Osteocyte (in vitro differentiated cells): ENCODE measurements at regions not wholly inside any gene's neighbourhood (a gene's known extent, or its start where the extent isn't known, plus 50 kb on each side); places are given as distances from the start of the nearest gene placed in this dataset.
A peak's percentile ranks its signal among the peaks of the same experiment; 100 is the strongest.

Source experiments
- DNase-seq: peaks from one replicate; pipeline ENCODE4 v3.0.0; 2021; ENCODE audit warnings: mixed read lengths; ENCODE audit not compliant: unreplicated experiment; ENCODE audit errors: extremely low spot score
- H3K27ac Mint-ChIP-seq: one replicate; pipeline ENCODE4 v1.8.0; 2021; ENCODE audit warnings: mild to moderate bottlenecking, mixed read lengths; ENCODE audit not compliant: unreplicated experiment
- H3K27me3 Mint-ChIP-seq: one replicate; pipeline ENCODE4 v1.8.0; 2021; ENCODE audit warnings: mixed read lengths; ENCODE audit not compliant: unreplicated experiment
- H3K36me3 Mint-ChIP-seq: one replicate; pipeline ENCODE4 v1.8.0; 2021; ENCODE audit warnings: mixed read lengths; ENCODE audit not compliant: unreplicated experiment
- H3K4me1 Mint-ChIP-seq: one replicate; pipeline ENCODE4 v1.8.0; 2021; ENCODE audit warnings: mixed read lengths; ENCODE audit not compliant: unreplicated experiment
- H3K4me3 Mint-ChIP-seq: one replicate; pipeline ENCODE4 v1.8.0; 2021; ENCODE audit warnings: mild to moderate bottlenecking, moderate library complexity, mixed read lengths; ENCODE audit not compliant: unreplicated experiment
- H3K9me3 Mint-ChIP-seq: one replicate; pipeline ENCODE4 v1.8.0; 2021; ENCODE audit warnings: mixed read lengths; ENCODE audit not compliant: unreplicated experiment
- TF ChIP-seq, protein P1 (sequence below): fragments of 200-600 bp; sonication (generic); IDR thresholded peaks from 2 replicates; pipeline ENCODE4 v1.5.0; 2021; ENCODE audit warnings: antibody characterized with exemption, mild to moderate bottlenecking, moderate library complexity

DNA sequence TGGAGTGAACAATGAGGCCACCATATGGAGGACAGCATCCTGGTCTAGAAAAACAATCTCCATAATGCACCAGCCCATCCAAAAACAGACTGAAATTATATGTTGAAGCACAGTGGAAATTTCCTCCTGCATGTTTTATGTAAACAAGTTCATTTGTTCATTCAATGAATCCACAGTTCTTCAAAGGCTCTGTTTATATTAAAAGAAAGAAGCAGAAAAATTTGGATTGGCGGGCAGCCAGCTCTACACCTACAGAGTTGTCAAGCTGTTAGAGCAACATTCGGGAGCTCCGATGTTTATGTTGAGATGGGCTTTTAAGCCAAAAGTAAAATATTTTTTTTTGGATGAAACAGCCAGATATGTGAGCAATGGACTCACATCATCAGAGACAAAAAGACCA is 395.3 kb upstream of the SULF2 start:
- H3K4me1 Mint-ChIP-seq = peaks cover 27% of the 10 kb centered on the region
- peaks cover 6% of the 10 kb centered on the region for H3K27me3 Mint-ChIP-seq
- H3K27ac Mint-ChIP-seq = peak overlapping the region; percentile 8
- no peaks in the 10 kb centered on the region for H3K36me3 Mint-ChIP-seq
- H3K4me3 Mint-ChIP-seq = no peak overlapping the region
- TF ChIP-seq, protein P1, sequence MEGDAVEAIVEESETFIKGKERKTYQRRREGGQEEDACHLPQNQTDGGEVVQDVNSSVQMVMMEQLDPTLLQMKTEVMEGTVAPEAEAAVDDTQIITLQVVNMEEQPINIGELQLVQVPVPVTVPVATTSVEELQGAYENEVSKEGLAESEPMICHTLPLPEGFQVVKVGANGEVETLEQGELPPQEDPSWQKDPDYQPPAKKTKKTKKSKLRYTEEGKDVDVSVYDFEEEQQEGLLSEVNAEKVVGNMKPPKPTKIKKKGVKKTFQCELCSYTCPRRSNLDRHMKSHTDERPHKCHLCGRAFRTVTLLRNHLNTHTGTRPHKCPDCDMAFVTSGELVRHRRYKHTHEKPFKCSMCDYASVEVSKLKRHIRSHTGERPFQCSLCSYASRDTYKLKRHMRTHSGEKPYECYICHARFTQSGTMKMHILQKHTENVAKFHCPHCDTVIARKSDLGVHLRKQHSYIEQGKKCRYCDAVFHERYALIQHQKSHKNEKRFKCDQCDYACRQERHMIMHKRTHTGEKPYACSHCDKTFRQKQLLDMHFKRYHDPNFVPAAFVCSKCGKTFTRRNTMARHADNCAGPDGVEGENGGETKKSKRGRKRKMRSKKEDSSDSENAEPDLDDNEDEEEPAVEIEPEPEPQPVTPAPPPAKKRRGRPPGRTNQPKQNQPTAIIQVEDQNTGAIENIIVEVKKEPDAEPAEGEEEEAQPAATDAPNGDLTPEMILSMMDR = no peak
- no peak for DNase-seq
- no peaks in the 10 kb centered on the region for H3K9me3 Mint-ChIP-seq

DNA sequence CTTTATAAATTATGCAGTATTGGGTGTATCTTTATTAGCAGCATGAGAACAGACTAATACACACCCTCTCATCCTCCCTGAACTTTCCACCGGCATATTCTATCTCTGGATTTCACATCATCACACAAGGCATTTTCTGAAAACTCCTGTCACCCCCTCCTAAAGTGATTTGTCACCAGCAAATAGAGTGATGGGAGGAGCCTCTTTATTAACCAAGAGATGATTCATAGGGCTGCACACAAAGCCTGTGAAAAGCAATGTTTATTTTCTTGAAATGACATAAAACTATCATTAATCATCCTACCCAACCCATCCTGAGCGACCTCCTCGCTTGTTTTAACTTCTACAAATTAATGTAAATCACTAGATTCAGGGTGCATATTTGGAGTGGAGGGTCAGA is 394.7 kb upstream of the SULF2 start:
- Mint-ChIP-seq H3K36me3 (no peaks in the 10 kb centered on the region), H3K27ac (no peak overlapping the region), H3K27me3 (peaks cover 11% of the 10 kb centered on the region), H3K4me3 (no peak overlapping the region), H3K9me3 (no peaks in the 10 kb centered on the region), H3K4me1 (peaks cover 27% of the 10 kb centered on the region)
- DNase-seq = no peak
- TF ChIP-seq, protein P1 = no peak

DNA sequence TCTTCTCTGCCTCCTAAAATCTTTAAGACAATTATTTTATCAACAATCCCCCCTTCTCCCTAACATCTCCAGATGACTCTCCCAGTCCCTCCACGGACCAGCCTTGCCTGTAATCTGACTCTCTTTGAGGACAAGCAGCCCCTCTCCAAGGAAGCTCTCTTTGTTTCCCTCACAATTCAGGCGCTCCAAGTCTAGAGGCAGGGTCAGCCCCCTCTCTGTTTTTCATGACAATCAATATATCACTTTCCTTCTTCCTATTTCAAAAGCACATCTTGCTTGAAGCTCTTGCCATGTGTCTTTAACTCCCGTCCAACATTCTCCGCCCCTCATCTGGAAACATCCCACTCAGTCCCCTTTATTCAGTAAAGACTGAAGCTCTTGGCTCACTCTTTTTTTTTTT is 393.4 kb upstream of the SULF2 start:
- H3K27me3 Mint-ChIP-seq = peaks cover 25% of the 10 kb centered on the region
- H3K9me3 Mint-ChIP-seq = no peaks in the 10 kb centered on the region
- peaks cover 27% of the 10 kb centered on the region for H3K4me1 Mint-ChIP-seq
- no peak overlapping the region for H3K4me3 Mint-ChIP-seq
- H3K27ac Mint-ChIP-seq = no peak overlapping the region
- no peaks in the 10 kb centered on the region for H3K36me3 Mint-ChIP-seq
- TF ChIP-seq, protein P1 = no peak
- DNase-seq = no peak

DNA sequence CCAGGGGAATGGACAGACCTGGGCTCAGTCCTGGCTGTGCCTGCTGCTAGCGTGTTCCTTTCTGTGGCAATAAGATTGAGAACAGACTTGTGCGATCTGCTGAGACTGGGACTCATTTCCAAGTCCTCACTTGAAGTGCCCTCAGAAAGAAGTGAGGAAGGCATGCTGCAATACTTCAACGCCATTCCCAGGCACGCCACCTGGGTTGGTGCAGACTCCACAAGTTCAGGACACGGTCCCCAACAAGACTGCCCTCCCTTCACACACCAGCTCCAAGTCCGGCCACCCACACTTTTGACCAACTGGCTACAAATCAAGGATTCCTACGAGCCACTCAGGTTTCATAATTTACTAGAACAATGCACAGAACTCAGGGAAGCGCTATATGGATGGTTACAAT is 391.8 kb upstream of the SULF2 start:
- Mint-ChIP-seq H3K9me3 (peaks cover 4% of the 10 kb centered on the region), H3K4me1 (peaks cover 21% of the 10 kb centered on the region), H3K27me3 (peaks cover 40% of the 10 kb centered on the region), H3K27ac (no peak overlapping the region), H3K4me3 (no peak overlapping the region), H3K36me3 (no peaks in the 10 kb centered on the region)
- TF ChIP-seq, protein P1 = no peak
- DNase-seq = no peak

DNA sequence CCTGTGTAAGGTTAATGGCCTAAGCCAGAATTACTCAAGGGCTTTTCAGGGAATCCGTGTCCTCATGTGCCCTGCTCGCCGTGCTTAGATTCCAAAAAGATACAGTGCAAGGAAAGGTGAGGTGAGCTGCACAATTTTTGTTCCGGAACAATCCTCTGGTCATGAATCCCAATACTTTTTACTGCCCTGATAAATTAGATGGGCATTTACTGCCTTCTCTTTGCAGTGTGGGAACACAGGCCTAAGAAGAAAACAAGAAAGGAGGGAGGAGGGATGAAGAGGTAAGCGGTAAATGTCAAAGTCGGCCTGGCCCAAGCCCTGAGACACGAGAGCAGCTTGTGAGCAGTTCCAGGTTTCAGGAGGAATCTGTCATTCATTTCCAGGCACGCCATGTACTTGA is 390.9 kb upstream of the SULF2 start:
- Mint-ChIP-seq H3K27me3 (peaks cover 49% of the 10 kb centered on the region), H3K9me3 (peaks cover 4% of the 10 kb centered on the region), H3K27ac (no peak overlapping the region), H3K36me3 (no peaks in the 10 kb centered on the region), H3K4me1 (peaks cover 14% of the 10 kb centered on the region), H3K4me3 (no peak overlapping the region)
- TF ChIP-seq, protein P1 = no peak
- no peak for DNase-seq
